Neutrophil (primary cell): ENCODE measurements at regions not wholly inside any gene's neighbourhood (a gene's known extent, or its start where the extent isn't known, plus 50 kb on each side); places are given as distances from the start of the nearest gene placed in this dataset.
"Not testable (repeated sequence)": the region's sequence is repeated elsewhere in the genome, so short reads cannot be mapped to it uniquely, and the experiment has no call there.

Experiments used
- H3K27ac ChIP-seq: fragments of 200-600 bp; sonication (generic); 2 replicates; pipeline ENCODE4 v1.5.1; 2016; ENCODE audit warnings: mild to moderate bottlenecking, moderate library complexity
- H3K27me3 ChIP-seq: fragments of 200-600 bp; sonication (generic); 2 replicates; pipeline ENCODE4 v1.6.0; 2016; ENCODE audit warnings: mild to moderate bottlenecking
- H3K36me3 ChIP-seq: fragments of 200-600 bp; sonication (generic); 2 replicates; pipeline ENCODE4 v1.5.1; 2017
- H3K4me1 ChIP-seq, 2 experiments: fragments of 200-600 bp in 1 of 2; sonication (generic) in 1 of 2; 1 replicate in 1 of 2; 2 replicates in 1 of 2; pipeline versions ENCODE4 v1.5.1 to v1.6.1; 2013 to 2016; ENCODE audit warnings: low read depth in 1 of 2, low read length in 1 of 2, mild to moderate bottlenecking in 1 of 2, moderate library complexity in 1 of 2; ENCODE audit not compliant: control insufficient read depth in 1 of 2, insufficient read depth in 1 of 2
- H3K4me3 ChIP-seq, 2 experiments: fragments of 200-600 bp in 1 of 2; sonication (generic) in 1 of 2; 1 replicate in 1 of 2; 2 replicates in 1 of 2; pipeline ENCODE4 v1.5.1; 2013 to 2016; ENCODE audit warnings: low read depth in 1 of 2, low read length in 1 of 2, mild to moderate bottlenecking in 1 of 2, moderate library complexity in 1 of 2
- H3K9me3 ChIP-seq: fragments of 200-600 bp; sonication (generic); 2 replicates; pipeline ENCODE4 v1.5.1; 2016
- TF ChIP-seq, protein P1 (sequence below): fragments of 200-600 bp; sonication (generic); IDR thresholded peaks from 2 replicates; pipeline ENCODE4 v1.5.1; 2016; ENCODE audit warnings: antibody characterized with exemption

DNA sequence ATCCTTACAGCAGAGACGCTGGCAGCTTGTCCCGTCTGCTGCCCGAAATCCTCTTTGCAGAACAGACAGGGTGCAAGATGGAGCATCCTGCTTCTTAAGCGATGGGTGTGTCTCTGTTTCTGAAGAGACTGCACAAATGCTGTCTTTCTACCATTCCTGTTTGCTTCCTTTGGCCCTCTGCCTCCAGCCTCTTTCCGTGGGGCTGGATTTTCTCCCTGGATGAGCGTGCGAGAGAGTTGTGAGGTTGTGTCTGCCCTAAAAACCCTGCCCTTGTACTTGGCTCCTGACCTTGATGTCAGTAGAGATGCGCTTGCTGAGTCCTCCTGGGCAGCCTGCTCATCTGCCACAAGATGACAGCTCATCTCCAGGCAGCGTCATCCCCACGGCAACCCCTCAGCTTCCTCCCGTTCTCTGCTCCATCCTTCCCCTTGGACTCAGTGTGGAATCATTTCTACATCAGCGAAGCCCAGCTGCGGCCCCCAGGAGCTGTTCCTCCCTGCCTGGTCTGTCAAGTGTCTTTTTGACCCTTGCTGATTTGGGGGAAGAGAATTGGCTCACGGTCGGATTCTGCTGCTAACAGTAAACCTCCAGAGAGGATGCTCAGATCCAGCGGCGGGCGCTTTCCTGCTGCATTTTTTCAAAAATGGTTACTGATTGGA, 246.2 kb downstream of the ASMT start:
- TF ChIP-seq, protein P1, sequence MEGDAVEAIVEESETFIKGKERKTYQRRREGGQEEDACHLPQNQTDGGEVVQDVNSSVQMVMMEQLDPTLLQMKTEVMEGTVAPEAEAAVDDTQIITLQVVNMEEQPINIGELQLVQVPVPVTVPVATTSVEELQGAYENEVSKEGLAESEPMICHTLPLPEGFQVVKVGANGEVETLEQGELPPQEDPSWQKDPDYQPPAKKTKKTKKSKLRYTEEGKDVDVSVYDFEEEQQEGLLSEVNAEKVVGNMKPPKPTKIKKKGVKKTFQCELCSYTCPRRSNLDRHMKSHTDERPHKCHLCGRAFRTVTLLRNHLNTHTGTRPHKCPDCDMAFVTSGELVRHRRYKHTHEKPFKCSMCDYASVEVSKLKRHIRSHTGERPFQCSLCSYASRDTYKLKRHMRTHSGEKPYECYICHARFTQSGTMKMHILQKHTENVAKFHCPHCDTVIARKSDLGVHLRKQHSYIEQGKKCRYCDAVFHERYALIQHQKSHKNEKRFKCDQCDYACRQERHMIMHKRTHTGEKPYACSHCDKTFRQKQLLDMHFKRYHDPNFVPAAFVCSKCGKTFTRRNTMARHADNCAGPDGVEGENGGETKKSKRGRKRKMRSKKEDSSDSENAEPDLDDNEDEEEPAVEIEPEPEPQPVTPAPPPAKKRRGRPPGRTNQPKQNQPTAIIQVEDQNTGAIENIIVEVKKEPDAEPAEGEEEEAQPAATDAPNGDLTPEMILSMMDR: no peak
- no peaks in the 10 kb centered on the region for H3K27me3 ChIP-seq
- H3K4me3 ChIP-seq: no peak overlapping the region
- H3K36me3 ChIP-seq: no peaks in the 10 kb centered on the region
- H3K4me1 ChIP-seq: no peaks in the 10 kb centered on the region
- no peaks in the 10 kb centered on the region for H3K9me3 ChIP-seq
- no peak overlapping the region for H3K27ac ChIP-seq

DNA sequence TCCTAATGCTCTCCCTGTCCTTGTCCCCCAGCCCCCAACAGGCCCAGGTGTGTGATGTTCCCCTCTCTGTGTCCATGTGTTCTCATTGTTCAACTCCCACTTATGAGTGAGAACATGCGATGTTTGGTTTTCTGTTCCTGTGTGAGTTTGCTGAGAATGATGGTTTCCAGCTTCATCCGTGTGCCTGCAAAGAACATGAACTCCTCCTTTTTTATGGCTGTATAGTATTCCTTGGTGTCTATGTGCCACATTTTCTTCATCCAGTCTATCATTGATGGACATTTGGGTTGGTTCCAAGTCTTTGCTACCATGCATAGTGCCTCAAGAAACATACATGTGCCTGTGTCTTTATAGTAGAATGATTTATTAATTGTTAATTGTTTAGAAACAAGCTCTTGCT, 249.1 kb downstream of the ASMT start:
- not testable (repeated sequence) for H3K27ac ChIP-seq, H3K36me3 ChIP-seq, H3K4me3 ChIP-seq, H3K9me3 ChIP-seq, H3K27me3 ChIP-seq, H3K4me1 ChIP-seq

DNA sequence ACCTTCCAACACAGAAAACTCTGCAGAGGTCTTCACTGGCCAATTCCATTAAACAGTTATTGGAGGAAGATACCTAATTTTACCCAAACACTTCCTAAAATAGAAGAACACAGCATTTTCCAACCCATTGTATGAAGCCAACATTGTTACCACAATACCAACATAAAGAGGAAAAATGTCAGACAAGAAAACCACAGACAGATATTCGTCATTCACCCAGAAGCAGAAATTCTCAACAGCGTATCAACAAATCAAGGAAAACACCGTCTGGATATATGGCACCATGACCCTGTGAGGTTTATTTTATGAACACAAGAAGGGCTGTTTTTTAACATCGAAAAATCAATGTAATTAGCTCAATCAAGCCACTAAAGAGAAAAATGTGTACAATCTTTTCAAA, 255.6 kb downstream of the ASMT start:
- Histone ChIP-seq H3K27me3 (no peaks in the 10 kb centered on the region), H3K9me3 (no peaks in the 10 kb centered on the region), H3K4me1 (no peaks in the 10 kb centered on the region), H3K27ac (no peak overlapping the region), H3K4me3 (no peak overlapping the region), H3K36me3 (no peaks in the 10 kb centered on the region)
- TF ChIP-seq, protein P1: no peak

DNA sequence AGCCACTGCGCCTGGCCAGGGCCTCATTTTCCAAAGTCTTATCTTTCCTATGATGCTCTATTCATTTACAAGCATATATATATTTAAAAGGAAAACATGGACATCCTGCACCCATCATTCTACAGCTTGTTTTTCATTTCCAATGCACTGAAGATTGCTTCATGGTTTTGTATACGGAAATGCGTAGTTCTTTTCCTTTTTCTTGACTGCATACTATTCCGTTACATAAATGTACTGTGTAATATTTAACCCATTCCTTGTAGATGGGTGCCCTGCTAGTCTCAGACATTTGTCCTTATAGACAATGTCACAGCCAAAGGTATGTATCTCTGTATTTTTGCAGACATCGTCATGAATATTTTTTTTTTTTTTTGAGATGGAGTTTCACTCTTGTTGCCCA, 257.0 kb downstream of the ASMT start:
- Histone ChIP-seq H3K4me1 (no peaks in the 10 kb centered on the region), H3K9me3 (no peaks in the 10 kb centered on the region), H3K36me3 (no peaks in the 10 kb centered on the region), H3K27ac (no peak overlapping the region), H3K4me3 (no peak overlapping the region), H3K27me3 (no peaks in the 10 kb centered on the region)
- TF ChIP-seq, protein P1: no peak

DNA sequence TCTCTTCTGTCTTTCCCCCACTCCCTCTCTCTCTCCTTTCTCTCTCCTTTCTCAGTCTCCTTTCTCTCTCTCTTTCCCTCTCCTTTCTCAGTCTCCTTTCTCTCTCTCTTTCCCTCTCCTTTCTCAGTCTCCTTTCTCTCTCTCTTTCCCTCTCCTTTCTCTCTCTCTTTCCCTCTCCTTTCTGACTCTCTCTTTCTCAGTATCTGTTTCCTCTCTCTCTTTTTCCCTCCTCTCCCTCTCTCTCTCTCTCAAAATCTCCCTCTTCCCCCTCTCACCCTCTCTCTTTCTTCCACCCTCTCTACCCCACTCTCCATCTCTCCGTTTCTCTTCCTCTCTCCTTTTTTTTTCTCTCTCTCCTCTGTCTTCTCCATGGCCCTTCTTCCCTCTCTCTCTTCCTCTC, 258.8 kb downstream of the ASMT start:
- Histone ChIP-seq H3K4me3 (no peak overlapping the region), H3K36me3 (no peaks in the 10 kb centered on the region), H3K4me1 (no peaks in the 10 kb centered on the region), H3K9me3 (no peaks in the 10 kb centered on the region), H3K27me3 (no peaks in the 10 kb centered on the region), H3K27ac (no peak overlapping the region)
- TF ChIP-seq, protein P1: no peak

DNA sequence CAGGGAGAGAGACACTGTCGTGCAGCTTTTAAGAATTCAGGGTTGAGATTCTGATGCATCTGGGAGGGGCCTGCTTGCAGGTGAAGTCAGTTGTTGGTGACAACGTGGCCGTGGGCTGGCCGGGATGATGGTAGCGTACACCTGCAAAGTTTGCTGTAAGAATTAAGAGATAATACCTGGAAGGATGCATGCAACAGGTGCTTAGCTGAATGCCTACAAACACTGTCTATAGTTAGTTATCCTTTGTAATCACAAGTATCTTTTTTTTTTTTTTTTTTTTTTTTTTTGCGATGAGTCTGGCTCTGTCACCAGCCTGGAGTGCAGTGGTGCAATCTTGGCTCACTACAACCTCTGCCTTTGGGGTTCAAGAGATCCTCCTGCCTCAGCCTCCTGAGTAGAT, 259.6 kb downstream of the ASMT start:
- Histone ChIP-seq H3K27me3 (no peaks in the 10 kb centered on the region), H3K4me3 (no peak overlapping the region), H3K4me1 (no peaks in the 10 kb centered on the region), H3K9me3 (no peaks in the 10 kb centered on the region), H3K36me3 (no peaks in the 10 kb centered on the region), H3K27ac (no peak overlapping the region)
- TF ChIP-seq, protein P1: no peak
